Fibroblast of villous mesenchyme (primary cell): ENCODE measurements at regions not wholly inside any gene's neighbourhood (a gene's known extent, or its start where the extent isn't known, plus 50 kb on each side); places are given as distances from the start of the nearest gene placed in this dataset.
"Not testable (repeated sequence)": the region's sequence is repeated elsewhere in the genome, so short reads cannot be mapped to it uniquely, and the experiment has no call there.

Experiments
- DNase-seq: peaks from one replicate; pipeline ENCODE4 v3.0.0-alpha.2; 2010; ENCODE audit warnings: low read depth
- H3K4me3 ChIP-seq: 2 replicates; pipeline ENCODE4 v1.5.1; 2011; ENCODE audit warnings: low read depth, mild to moderate bottlenecking, low read length
- TF ChIP-seq, protein P1 (sequence below): IDR thresholded peaks from 2 replicates; pipeline ENCODE4 v1.5.1; 2012; ENCODE audit warnings: low read depth, mild to moderate bottlenecking, low read length; ENCODE audit not compliant: insufficient read depth

DNA sequence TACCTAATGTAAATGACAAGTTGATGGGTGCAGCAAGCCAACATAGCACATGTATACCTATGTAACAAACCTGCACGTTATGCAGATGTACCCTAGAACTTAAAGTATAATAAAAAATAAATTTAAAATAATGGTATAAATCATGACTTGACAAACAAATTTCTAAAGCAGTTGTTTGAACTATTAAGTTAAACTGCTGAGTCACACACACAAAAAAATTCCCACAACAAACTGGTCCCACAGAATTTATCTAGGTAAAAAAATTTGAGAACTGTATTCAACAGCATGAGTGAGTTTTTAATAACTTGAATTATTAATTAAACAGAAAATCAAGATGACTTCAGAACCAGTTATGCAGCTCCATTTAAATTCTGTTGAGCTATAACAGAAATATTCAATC, 186.0 kb upstream of the SOX6 start:
- TF ChIP-seq, protein P1, sequence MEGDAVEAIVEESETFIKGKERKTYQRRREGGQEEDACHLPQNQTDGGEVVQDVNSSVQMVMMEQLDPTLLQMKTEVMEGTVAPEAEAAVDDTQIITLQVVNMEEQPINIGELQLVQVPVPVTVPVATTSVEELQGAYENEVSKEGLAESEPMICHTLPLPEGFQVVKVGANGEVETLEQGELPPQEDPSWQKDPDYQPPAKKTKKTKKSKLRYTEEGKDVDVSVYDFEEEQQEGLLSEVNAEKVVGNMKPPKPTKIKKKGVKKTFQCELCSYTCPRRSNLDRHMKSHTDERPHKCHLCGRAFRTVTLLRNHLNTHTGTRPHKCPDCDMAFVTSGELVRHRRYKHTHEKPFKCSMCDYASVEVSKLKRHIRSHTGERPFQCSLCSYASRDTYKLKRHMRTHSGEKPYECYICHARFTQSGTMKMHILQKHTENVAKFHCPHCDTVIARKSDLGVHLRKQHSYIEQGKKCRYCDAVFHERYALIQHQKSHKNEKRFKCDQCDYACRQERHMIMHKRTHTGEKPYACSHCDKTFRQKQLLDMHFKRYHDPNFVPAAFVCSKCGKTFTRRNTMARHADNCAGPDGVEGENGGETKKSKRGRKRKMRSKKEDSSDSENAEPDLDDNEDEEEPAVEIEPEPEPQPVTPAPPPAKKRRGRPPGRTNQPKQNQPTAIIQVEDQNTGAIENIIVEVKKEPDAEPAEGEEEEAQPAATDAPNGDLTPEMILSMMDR = no peak
- H3K4me3 ChIP-seq = no peak overlapping the region
- no peak for DNase-seq

DNA sequence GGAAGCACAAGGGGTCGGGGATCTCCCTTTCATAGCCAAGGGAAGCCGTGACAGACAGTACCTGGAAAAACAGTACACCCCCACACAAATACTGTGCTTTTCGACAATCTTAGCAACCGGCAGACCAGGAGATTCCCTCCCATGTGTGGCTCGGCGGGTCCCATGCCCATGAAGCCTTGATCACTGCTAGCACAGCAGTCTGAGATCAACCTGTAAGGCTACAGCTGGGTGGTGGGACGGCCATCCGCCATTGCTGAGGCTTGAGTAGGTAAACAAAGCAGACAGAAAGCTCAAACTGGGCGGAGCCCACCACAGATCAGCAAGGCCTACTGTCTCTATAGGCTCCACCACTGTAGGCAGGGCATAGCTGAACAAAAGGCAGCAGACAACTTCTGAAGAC, 180.2 kb upstream of the SOX6 start:
- no peak overlapping the region for H3K4me3 ChIP-seq
- TF ChIP-seq, protein P1 = no peak
- no peak for DNase-seq

DNA sequence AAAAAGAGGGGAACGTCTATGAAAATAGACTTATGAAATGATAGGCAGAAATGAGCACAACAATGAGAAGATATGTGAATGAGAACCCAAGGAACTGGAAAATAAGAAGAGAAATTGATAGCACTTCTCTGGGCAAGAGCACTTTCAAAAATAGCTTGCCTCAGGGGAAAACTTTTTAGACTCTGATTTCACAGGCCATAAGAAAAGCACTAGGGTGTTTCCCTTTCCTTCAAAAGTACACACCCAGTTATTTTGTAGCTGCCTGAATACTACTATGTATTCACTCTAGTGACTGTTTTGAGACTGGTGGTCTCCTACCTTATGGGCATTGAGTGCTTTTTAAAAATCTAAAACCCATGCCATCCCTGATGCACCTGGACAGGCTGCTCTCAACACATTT, 172.3 kb upstream of the SOX6 start:
- no peak for DNase-seq
- H3K4me3 ChIP-seq = no peak overlapping the region
- TF ChIP-seq, protein P1 = no peak

DNA sequence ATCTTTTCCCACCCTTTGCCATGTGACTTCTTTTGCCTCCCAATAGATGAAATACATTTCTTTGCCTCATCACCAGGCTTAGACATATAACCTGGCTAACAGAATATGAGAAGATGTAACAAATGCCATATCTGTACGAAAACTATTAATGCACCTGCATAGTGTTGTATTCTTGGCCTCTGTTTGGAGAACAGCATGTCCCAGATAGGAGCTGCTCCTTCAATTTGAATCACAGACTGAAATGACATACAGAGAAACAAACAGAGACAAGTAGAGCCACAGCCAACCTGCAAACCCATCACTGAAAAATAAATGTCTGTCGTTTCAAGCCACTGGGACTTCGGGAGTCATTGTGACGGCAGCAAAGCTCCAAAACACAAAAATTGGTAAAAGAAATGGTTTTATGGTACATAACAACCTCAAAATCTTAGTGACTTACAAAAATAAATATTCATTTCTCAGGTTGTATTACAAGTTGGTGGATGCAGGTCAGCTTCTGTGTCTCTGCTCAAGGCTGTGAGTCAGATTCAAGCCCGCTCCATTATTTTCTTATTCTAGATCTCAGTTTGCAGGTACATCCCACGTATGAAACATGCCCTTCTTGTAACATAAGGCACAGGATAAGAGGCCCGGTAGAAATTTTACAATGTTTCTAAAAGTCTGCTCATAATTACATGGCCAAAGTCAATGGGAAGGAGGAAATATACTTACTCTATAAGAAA, 171.3 kb upstream of the SOX6 start:
- no peak overlapping the region for H3K4me3 ChIP-seq
- TF ChIP-seq, protein P1 = no peak

DNA sequence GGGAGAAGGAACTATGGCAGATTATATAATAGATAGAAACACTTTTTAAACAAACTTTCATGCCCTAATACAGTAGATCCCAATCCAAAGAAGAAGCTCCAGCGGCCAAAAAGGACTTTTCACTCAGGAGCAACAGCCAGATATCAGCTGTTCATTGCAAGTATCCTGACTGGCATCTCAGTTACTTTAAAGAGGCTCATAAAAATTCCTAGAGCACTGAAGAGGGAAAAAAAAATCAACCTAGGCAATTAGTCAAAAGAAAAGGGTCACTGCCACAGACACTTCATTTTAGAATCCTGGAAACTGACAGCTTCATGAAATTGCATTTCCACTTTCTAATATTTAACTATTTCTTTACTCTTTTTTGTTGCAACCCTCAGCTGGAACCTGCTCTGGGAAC, 170.6 kb upstream of the SOX6 start:
- TF ChIP-seq, protein P1 = no peak
- no peak overlapping the region for H3K4me3 ChIP-seq
- no peak for DNase-seq

More for the DNA sequence above, 171.3 kb upstream of the SOX6 start:
- no peak for DNase-seq

DNA sequence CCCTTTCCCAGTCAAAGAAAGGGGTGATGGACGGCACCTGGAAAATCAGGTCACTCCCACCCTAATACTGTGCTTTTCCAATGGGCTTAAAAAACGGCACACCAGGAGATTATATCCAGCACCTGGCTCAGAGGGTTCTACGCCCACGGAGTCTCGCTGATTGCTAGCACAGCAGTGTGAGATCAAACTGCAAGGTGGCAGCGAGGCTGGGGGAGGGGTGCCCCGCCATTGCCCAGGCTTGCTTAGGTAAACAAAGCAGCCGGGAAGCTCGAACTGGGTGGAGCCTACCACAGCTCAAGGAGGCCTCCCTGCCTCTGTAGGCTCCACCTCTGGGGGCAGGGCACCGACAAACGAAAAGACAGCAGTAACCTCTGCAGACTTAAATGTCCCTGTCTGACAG, 164.4 kb upstream of the SOX6 start:
- not testable (repeated sequence) for H3K4me3 ChIP-seq, DNase-seq

DNA sequence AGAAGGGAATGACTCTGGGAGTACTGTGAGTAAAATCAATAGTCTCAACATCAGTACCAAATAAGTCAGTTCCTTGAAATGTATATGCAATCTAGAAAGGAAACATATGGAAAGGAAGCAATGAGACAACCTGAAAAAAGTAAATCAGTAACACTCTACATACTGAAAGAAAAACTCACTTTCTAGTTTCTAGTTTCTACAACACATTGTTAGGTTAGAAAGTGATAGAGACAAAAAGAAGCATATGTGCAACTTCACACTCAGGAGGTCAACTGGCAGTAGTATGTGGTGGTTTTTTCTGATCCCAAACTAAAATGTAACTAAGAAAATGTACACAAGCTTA, 156.5 kb upstream of the SOX6 start:
- TF ChIP-seq, protein P1 = no peak
- H3K4me3 ChIP-seq = no peak overlapping the region
- DNase-seq = no peak
